Psoas muscle (tissue), 7 donors: ENCODE measurements at regions not wholly inside any gene's neighbourhood (a gene's known extent, or its start where the extent isn't known, plus 50 kb on each side); places are given as distances from the start of the nearest gene placed in this dataset.
A peak's percentile ranks its signal among the peaks of the same experiment; 100 is the strongest.

Source experiments
- ATAC-seq, 4 donors: fragments of 200-7000 bp; cut with Tn5 transposase; one replicate each; pipeline ENCODE4 v1.9.1; 2020; ENCODE audit warnings: moderate library complexity in 3 of 4, mild to moderate bottlenecking in 2 of 4
- DNase-seq, 2 donors: peaks; one replicate each; pipeline ENCODE4 v3.0.0-alpha.2; 2020
- H3K27ac ChIP-seq: fragments of 200-600 bp; one replicate; pipeline ENCODE4 v1.8.0; 2022
- H3K27me3 ChIP-seq, 3 donors: fragments of 200-600 bp in 1 of 3; one replicate each; pipeline versions ENCODE4 v1.6.1 to v1.8.0; 2013 to 2022; ENCODE audit warnings: low read length in 2 of 3, mild to moderate bottlenecking in 2 of 3, moderate library complexity in 1 of 3; ENCODE audit not compliant: insufficient read depth in 3 of 3
- H3K36me3 ChIP-seq, 2 donors: fragments of 200-600 bp in 1 of 2; one replicate each; pipeline versions ENCODE4 v1.6.1 to v1.8.0; 2013 to 2022; ENCODE audit warnings: low read depth in 1 of 2, mild to moderate bottlenecking in 1 of 2, moderate library complexity in 1 of 2; ENCODE audit not compliant: insufficient read depth in 1 of 2
- H3K4me1 ChIP-seq: fragments of 200-600 bp; one replicate; pipeline ENCODE4 v1.8.0; 2022
- H3K4me3 ChIP-seq: fragments of 200-600 bp; one replicate; pipeline ENCODE4 v1.8.0; 2022; ENCODE audit warnings: mild to moderate bottlenecking
- H3K9me3 ChIP-seq: fragments of 200-600 bp; one replicate; pipeline ENCODE4 v1.8.0; 2022
- WGBS, 3 donors: extraction: QIAGEN DNeasy Blood & Tissue Kit; methylation state at CpG; one replicate each; pipeline versions ENCODE4 v1.1.6 to v1.1.7; 2013; 5-methylcytosine and 5-hydroxymethylcytosine counted together
- intact Hi-C, 2 donors: fragments of 100-400 bp; cut with DNase I; formaldehyde crosslinking; loops; one replicate each; pipeline versions ENCODE4 v1.11.0 to v1.14.2; 2022
- TF ChIP-seq, protein P1 (sequence below): fragments of 200-600 bp; IDR thresholded peaks from one replicate; pipeline ENCODE4 v1.8.0; 2022; ENCODE audit warnings: antibody characterized with exemption
- donor health status: healthy with polysubstance abuse.
- donor health status: DM: no; HTN: no; CAD: no; lungs with moderate emphysema.
- donor health status: Bipolar disorder and iron deficiency.
- donor health status: healthy.
- donor health status: DM: yes; HTN: yes; CAD: no.
- donor health status: DM: no; HTN: no; CAD: no.
- donor health status: DM: yes; HTN: yes; CAD: no.

DNA sequence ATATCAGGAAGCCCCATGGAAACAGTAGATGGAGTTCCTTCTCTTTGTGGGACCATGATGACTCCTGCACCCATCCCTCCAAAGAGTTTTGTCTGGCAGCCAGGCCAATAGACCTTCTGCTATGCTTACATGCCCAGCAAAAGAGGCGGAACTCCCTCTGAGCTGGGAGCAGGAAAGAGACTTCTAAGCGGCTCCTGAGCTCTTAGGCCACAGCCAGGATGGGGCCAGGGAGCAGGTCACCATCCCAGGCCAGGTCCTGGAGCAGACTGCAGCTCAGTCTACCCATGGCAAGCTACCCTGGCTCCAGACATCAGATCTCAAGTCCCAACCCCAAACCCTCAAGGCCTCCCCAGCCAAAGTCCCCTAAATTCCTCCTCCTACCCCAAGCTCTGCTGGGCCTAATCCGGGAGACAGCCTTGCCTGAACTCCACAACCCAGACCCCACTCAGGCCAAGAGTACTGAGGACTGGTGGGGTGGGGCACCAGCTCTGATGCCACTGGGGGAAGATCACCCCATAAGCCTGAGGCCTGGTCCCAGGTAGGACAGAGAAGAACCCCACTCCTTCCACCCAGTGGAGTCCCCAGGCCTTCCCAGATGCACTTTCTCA is 387.9 kb downstream of the MATN1 start:
- peaks cover 0 to 4% (median 0%) of the 10 kb centered on the region in 3 donors for H3K27me3 ChIP-seq
- peaks cover 19% of the 10 kb centered on the region for H3K4me1 ChIP-seq
- WGBS, 3 donors: 92 to 94% (median 93%) methylated on average over 3 of the region's 3 CpGs
- H3K36me3 ChIP-seq: no peaks in the 10 kb centered on the region
- intact Hi-C loops: no loop called here
- peak overlapping the region; percentile 82 for H3K27ac ChIP-seq
- H3K4me3 ChIP-seq: no peak overlapping the region
- H3K9me3 ChIP-seq: no peaks in the 10 kb centered on the region
- TF ChIP-seq, protein P1, sequence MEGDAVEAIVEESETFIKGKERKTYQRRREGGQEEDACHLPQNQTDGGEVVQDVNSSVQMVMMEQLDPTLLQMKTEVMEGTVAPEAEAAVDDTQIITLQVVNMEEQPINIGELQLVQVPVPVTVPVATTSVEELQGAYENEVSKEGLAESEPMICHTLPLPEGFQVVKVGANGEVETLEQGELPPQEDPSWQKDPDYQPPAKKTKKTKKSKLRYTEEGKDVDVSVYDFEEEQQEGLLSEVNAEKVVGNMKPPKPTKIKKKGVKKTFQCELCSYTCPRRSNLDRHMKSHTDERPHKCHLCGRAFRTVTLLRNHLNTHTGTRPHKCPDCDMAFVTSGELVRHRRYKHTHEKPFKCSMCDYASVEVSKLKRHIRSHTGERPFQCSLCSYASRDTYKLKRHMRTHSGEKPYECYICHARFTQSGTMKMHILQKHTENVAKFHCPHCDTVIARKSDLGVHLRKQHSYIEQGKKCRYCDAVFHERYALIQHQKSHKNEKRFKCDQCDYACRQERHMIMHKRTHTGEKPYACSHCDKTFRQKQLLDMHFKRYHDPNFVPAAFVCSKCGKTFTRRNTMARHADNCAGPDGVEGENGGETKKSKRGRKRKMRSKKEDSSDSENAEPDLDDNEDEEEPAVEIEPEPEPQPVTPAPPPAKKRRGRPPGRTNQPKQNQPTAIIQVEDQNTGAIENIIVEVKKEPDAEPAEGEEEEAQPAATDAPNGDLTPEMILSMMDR: no peak
- ATAC-seq (no peak), DNase-seq (no peak)

DNA sequence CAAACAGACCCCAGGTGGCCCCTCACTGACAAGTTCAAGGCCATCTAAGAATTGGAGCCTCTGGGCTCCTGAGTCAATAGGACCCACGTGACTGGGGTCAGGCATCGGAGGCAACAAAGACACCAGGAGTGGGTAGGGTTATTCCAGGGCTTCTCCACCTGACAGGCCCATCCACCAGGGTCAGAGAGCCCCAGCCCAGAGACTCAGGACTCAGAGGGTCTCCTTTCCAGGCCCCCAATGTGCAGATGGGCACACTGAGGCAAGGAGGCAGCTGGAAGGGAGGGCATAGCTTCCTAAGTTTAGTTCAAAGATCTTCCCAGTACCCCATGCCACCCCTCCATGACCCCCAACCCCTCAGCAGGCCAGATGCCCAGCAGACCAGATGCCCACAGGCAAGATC is 388.6 kb downstream of the MATN1 start:
- Histone ChIP-seq H3K27ac (no peak overlapping the region), H3K4me1 (peaks cover 19% of the 10 kb centered on the region), H3K4me3 (no peak overlapping the region), H3K27me3 (peaks cover 0 to 4% (median 0%) of the 10 kb centered on the region in 3 donors), H3K9me3 (no peaks in the 10 kb centered on the region), H3K36me3 (no peaks in the 10 kb centered on the region)
- ATAC-seq (no peak), DNase-seq (no peak)
- 78 to 89% (median 82%) methylated on average over 2 of the region's 2 CpGs for WGBS, 3 donors
- TF ChIP-seq, protein P1: no peak
- intact Hi-C loops: no loop called here

DNA sequence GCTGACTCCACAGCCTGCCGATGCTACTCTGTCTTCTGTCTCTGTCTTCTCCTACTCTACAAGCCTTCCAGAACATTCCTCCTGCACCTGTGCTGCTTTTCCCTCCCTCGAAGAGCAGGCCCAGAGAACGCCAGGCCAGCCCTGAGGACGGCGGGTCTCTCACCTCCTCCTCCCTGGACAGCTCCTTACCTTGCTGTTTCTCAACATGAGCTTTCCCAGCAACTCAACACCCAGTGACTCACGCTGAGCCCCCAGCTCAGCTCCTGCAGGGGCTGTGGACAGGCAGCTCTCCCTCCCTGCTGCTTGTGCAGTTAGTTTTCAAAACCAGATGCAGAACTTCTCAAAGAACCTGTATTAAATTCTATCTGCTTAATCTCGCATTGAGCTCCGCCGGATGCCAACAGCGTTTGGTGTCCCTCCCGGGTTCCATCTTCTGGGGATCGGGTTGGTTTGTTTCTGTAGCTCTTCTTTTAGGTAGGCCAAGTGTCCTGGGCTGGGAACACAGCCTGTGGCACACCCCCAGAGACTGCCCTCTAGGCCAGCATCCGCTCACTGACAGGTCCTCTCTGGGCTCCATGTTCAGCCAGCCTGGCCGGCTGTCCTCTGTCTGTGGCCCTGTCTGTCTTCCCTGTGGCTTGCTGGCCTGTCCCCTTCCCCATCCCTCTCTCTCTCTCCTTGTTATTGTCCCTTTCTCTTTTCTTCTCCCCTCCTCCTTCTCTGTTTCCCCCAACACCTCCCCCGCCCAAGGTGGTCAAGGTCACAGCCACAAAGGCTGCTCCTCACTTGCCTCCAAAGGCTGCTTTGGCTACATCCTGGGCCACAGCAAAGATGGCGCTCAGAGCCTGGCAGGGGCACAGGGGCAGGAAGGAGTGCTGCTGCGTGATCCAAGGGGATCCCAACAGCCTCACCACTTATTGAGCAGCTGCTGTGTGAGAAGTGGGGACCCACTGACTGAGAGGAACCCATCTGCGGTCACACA is 391.0 kb downstream of the MATN1 start:
- intact Hi-C loops: no loop called here
- H3K9me3 ChIP-seq: no peaks in the 10 kb centered on the region
- no peak for ATAC-seq
- no peaks in the 10 kb centered on the region for H3K36me3 ChIP-seq
- no peak for DNase-seq
- TF ChIP-seq, protein P1: no peak
- no peak overlapping the region for H3K27ac ChIP-seq
- no peaks in the 10 kb centered on the region for H3K27me3 ChIP-seq
- H3K4me1 ChIP-seq: peaks cover 15% of the 10 kb centered on the region
- H3K4me3 ChIP-seq: no peak overlapping the region
- 83 to 88% (median 86%) methylated on average over 18 of the region's 18 CpGs for WGBS, 3 donors

DNA sequence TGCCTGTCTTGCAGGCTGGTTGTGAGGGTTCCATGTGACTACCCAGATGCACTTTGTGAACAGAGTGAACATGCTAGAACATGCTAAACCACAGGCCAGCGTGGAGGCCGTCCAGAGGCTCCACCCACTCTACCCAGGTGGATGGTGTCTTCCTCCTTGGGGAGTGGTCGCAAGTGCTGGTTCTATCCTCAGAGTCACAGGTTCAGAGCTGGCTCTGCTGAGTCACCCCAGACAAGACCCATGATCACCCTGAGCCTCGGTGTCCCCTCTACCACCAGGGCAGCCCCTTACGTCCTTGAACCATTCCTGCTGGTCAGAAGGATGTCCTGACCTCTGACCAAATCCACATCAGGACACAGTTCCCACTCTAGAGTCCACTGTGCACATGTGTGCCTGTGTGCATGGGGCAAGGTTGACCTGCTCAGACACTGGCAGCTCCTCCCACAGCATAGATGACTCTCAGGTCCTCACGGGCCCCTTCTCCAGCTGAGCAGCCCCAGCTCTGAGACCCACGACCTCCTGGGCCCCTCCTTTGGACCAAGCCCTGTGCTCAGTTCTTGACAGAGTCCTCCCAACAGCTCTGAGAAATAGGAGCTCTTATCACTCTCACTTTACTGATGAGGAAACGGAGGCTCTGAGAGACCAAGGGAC is 391.8 kb downstream of the MATN1 start:
- H3K27me3 ChIP-seq: no peaks in the 10 kb centered on the region
- intact Hi-C loops: no loop called here
- no peaks in the 10 kb centered on the region for H3K36me3 ChIP-seq
- DNase-seq (no peak), ATAC-seq (no peak)
- 71 to 87% (median 85%) methylated on average over 8 of the region's 8 CpGs for WGBS, 3 donors
- H3K4me1 ChIP-seq: peaks cover 7% of the 10 kb centered on the region
- no peak overlapping the region for H3K27ac ChIP-seq
- TF ChIP-seq, protein P1: no peak
- no peaks in the 10 kb centered on the region for H3K9me3 ChIP-seq
- H3K4me3 ChIP-seq: no peak overlapping the region
